Hematopoietic multipotent progenitor cell treated with erythropoietin and hydrocortisone succinate and interleukin-3 and kit ligand, for 17 days (in vitro differentiated cells): ENCODE measurements at regions not wholly inside any gene's neighbourhood (a gene's known extent, or its start where the extent isn't known, plus 50 kb on each side); places are given as distances from the start of the nearest gene placed in this dataset.

Experiments
- DNase-seq: peaks from one replicate; pipeline ENCODE4 v3.0.0-alpha.2; 2015; ENCODE audit warnings: low spot score

DNA sequence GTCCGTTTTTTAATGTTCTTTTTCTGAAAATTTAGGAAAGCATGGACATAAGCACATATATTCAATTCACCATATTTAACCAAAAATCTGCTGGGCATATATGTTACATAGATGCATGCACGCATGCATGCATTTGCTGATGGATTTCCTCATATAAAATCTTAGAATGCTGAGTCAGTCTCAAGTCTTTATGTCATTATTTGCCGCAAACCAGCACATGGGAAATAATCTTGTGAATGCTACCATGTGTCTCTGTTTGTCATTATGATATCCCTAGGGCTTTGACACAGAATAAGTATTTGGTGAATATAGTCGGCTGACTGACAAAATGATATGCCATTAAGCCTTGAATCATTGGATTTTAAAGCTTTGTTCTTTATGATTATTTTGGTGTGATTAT, 776.5 kb downstream of the KCNT2 start:
- no peak for DNase-seq

- DNase-seq = no peak
Measured at GRCh38 chr1:195828325-195828724, 779.9 kb downstream of the KCNT2 start.

GRCh38 chr1:195820925-195821324, 787.3 kb downstream of the KCNT2 start:
- no peak for DNase-seq

DNA sequence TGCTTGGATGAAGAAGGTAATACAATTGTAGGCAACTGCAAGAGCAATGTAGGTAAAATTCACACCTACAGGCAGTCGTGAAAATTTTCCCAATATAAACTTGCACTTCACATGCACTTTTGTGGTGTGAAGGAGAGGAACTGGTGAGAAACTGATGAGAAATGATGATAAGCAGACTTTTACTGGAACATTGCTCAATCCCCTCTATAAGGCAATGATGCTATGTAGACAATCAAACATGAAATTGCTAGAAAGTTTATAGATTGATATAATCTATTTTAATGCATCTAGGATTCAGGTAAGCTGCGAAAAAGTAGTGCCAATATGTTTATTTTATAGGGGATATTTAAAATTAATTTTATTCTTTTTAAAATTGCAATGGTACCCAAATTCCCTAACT, 802.2 kb downstream of the KCNT2 start:
- no peak for DNase-seq

GRCh38 chr1:195804547-195804946, 803.7 kb downstream of the KCNT2 start:
- DNase-seq = no peak

DNA sequence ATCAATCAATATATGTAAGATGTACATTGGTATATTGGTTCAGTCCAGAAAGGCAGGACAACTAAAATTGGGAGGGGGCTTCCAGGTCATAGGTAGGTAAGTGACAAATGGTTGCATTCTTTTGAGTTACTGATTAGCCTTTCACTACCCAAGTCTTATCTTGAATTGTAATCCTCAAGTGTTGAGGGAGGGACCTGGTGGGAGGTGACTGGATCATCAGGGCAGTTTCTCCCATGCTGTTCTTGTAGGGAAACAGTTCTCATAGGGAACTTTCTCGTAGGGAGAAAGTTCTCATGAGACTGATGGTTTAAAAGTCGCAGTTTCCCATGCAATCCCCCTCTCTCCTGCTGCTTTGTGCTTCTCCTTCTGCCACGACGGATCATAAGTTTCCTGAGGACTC, 809.2 kb downstream of the KCNT2 start:
- DNase-seq = no peak

DNA sequence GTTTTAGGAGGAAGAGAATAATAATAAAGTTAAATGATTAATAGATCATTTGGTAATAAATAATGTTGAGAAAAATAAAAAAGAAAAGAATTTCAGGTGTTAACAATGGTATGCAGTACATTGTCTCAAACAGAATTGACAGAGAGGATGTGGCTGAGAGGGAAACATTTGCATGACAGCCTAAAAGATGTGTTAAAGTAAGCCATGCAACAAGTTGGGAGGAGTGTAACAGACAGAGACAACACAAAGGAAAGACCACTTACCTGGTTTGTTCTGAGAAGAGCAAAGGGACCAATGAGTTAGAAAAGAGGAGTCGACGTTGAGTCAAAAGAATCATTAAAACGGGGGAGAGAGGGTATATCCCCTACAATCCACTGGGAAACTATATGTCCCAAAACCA, 814.0 kb downstream of the KCNT2 start:
- no peak for DNase-seq

- no peak for DNase-seq
Measured at GRCh38 chr1:195791796-195792195, 816.4 kb downstream of the KCNT2 start.

DNA sequence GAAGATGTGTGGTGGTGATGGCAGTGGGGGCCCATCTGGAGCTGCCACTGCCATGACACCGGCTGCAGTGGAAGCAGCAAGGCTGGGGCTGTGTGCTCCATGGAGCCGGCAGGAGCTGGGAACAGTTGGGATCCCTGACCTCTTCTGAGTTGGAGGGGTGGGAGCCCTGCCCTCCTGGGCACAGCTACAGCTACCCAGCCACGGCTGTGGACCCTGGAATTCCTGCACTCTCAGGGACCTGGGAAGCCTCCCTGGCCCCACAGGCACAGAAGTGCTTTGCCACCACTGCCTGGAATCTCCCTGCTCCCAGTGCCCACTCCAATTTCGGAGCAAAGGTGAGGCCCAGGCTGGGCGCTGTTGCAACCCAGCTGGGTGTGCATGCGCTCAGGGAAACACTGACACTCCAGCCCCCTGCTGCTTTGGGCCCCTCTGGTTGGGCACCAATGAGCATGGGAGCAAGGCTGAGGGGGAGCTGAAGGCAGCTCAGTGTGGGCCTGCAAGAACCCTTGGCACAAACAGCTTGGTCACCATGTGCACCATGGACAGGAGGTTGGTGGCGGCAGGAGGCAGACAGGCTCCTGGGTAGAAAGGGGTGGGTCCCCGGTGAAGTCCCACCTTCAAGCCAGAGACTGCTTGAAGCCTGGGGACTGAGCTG, 817.6 kb downstream of the KCNT2 start:
- no peak for DNase-seq

- no peak for DNase-seq
Measured at GRCh38 chr1:195789321-195789720, 818.9 kb downstream of the KCNT2 start.

- no peak for DNase-seq
Measured at GRCh38 chr1:195788721-195789120, 819.5 kb downstream of the KCNT2 start.

DNA sequence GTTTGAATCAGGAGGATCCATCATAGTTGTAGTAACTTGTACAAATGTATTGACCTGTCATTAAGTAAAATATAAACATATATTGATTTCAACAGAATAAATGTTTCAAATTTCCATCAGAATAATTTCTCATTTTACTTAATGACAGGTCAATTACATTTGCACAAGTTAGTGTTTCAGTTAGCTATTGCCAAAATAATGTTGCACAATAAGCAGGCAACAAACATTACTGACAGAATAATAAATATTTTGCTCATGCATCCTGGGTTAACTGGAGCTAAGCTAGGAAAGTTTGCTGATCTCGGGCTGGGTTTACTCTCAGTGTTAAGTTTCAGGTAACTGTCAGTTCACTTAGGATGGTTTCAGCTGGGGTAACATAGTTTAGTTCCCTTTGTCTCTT, 822.4 kb downstream of the KCNT2 start:
- no peak for DNase-seq

- no peak for DNase-seq
Measured at GRCh38 chr1:195773931-195774330, 834.3 kb downstream of the KCNT2 start.

DNA sequence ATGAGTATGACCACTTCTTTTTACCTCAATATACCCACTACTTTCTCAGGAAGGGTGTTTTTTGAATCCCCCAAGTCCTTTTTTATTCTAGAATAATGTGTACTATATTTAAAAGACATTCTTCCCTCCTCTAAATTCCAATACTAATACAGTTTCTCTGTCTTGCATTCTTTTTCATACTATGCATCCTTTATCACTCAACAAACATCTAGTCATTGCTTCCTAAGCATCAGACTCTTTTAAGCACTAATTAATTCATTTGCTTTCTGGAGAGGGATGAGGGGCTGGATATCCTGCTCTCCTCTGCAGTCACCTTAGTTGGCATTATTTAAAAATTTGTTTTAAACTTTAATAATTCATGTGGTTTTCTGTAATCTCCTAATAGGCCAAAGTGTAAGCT, 838.8 kb downstream of the KCNT2 start:
- no peak for DNase-seq

DNA sequence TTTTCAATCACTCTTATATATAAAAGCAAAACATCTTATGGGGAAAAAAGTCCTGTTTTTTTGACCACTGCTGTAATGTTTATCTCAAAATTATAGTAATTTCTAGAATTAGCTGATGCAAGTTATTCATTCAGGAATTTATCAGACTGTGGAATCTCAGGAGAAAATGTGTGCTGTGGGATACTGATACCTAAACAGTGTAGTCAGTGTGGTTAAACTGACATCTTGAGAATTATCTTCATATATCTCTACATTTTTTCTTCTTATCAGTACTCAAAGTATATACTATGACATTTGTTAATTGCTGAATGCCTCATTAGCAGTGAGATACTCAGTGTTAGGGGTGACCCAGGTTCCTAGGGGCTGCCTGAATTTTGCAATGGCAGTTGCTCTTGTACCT, 839.3 kb downstream of the KCNT2 start:
- no peak for DNase-seq

GRCh38 chr1:195768377-195768776, 839.9 kb downstream of the KCNT2 start:
- DNase-seq = no peak

DNA sequence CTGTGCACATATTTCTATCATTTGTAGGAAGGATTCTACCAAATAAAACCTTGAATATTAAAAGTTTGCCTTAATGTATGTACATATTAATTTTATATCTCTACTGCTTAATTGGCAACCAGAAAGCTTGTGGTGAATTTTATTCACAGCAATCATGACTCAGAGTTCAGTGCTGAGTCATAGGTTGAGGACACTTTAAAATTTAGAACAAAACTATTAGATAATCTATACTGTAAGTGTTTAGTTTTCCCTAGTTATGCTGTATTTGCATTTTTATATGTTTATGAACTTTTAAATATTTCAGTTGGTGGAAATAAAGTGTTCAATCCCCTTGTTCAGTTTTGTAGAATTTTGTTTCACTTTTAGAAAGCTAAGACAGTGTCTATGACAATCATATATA, 841.5 kb downstream of the KCNT2 start:
- no peak for DNase-seq

DNA sequence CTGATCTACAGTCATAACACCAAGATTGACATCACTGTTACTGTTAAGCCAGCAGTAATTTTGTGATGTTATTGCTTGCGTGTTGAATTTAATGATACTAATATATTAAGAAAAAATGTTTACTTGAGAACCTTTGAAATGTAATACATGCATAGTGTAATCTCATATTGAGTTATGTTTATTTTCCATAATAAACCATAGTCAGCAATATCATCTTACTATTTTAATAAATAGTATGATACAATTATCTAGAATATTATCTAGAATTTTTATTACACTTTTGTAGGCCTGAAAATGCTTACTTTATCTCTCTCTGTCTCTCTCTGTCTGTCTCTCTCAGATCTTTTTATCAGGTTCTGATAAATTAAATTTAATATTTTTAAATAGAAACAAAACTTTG, 843.1 kb downstream of the KCNT2 start:
- no peak for DNase-seq

DNA sequence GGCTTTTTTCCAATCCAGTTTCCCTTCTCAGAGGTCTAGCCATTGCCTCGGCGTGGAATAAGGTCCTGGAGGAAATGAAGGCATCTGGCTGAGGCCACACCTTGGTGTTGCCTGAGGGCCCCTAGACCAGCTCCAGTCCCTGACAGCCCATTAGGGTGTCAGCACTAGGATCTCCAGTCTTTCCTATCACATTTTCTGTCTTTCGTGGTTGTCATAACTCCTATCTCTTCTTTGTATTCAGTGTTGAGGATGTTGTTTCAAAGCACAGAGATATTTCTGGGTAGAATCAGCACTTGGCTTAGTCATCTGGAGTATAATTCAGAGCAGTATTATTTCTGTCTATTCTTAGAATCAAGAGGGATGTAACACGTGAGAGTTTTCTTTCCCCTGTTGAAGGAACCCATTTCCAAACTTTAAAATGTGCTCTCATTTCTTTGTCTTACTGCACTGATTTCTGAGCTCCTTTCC, 844.3 kb downstream of the KCNT2 start:
- no peak for DNase-seq

DNA sequence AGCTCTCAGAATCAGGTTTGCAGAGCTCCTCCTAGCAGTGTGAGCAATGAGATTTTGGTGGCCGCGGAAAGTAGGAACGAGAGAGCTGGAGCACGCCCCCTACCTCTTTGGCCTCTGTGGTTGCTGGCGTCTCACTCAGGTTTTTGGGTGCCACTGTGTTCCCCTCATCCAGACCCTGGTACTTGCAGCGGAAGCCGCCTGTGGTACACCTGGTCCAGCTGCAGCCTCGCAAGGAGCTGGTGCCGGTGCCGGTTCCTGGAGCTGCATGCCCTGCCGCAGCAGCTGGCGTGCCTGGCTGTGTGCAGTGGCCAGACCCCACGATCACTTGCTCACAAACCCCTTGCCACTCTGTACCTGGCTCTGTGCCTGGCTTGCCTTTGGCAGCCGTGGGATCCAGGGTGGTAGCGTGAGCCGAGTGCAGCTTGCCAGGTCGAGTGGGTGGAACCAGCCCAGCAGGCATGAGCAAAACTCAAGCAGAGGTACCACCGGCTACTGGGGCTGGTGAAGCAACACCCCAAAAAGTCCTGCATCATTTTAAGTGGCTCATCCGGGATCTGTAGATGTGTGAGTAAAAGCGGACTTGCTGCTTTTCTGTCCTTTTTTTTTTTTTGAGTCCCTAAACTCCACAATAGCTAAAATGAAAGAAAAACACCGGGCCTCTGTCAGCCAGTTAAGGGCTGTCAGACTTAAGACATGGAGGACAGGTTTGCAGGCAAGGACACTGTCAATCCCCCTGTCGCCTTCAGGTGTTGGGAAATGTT, 844.9 kb downstream of the KCNT2 start:
- DNase-seq = no peak

GRCh38 chr1:195761104-195761503, 847.1 kb downstream of the KCNT2 start:
- DNase-seq = no peak

- no peak for DNase-seq
Measured at GRCh38 chr1:195756109-195756508, 852.1 kb downstream of the KCNT2 start.

DNA sequence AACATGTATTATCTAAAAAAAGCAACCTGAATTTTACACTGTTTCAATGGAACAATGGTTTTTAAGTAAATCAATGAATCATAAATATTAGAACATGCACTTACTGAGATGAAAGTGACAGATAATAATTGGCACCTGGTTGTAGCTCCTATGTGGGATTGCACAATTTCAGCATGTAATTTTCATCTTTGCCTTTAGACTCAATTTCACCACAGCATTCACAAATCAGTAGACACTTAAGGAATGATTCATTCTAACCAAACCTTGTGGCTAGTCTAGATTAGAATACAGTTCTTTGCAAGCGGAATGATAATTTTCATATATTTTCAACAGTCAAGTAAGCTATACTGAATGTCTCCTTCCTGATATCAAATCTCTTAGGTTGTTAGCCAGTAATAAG, 853.4 kb downstream of the KCNT2 start:
- DNase-seq = no peak

- no peak for DNase-seq
Measured at GRCh38 chr1:195754303-195754702, 853.9 kb downstream of the KCNT2 start.
